Inferior parietal cortex (tissue), 1 donor: ENCODE measurements at regions not wholly inside any gene's neighbourhood (a gene's known extent, or its start where the extent isn't known, plus 50 kb on each side); places are given as distances from the start of the nearest gene placed in this dataset.

Experiments
- DNase-seq: peaks from one replicate; pipeline ENCODE4 v3.0.0-alpha.2; 2016; ENCODE audit errors: extremely low spot score

- DNase-seq = no peak
Measured at GRCh38 chr9:16954040-16954439, 83.6 kb upstream of the BNC2 start.

GRCh38 chr9:16951502-16951901, 81.0 kb upstream of the BNC2 start:
- no peak for DNase-seq

- no peak for DNase-seq
Measured at GRCh38 chr9:16950051-16950450, 79.6 kb upstream of the BNC2 start.

- DNase-seq = no peak
Measured at GRCh38 chr9:16930578-16930977, 60.1 kb upstream of the BNC2 start.

GRCh38 chr9:16928179-16928945, 57.9 kb upstream of the BNC2 start:
- no peak for DNase-seq

GRCh38 chr9:16925426-16925825, 55.0 kb upstream of the BNC2 start:
- DNase-seq = no peak

GRCh38 chr9:16924311-16924915, 53.9 kb upstream of the BNC2 start:
- DNase-seq = no peak

- no peak for DNase-seq
Measured at GRCh38 chr9:16921855-16922254, 51.4 kb upstream of the BNC2 start.
